NCI-H226 (cell line): ENCODE measurements at regions not wholly inside any gene's neighbourhood (a gene's known extent, or its start where the extent isn't known, plus 50 kb on each side); places are given as distances from the start of the nearest gene placed in this dataset.

ENCODE experiments used
- DNase-seq: peaks from one replicate; pipeline ENCODE4 v3.0.0-alpha.2; 2015

- DNase-seq = no peak
These were observed 50.5 kb upstream of the RAP1B start for GRCh38 chr12:68559984-68560850.

- no peak for DNase-seq
These were observed 49.8 kb upstream of the RAP1B start for GRCh38 chr12:68560851-68561422.
